Glutamatergic neuron (in vitro differentiated cells): ENCODE measurements at regions not wholly inside any gene's neighbourhood (a gene's known extent, or its start where the extent isn't known, plus 50 kb on each side); places are given as distances from the start of the nearest gene placed in this dataset.

ENCODE experiments used
- DNase-seq: peaks from one replicate; pipeline ENCODE4 v3.0.0; 2022
- H3K27ac Mint-ChIP-seq: one replicate; pipeline ENCODE4 v1.8.0; 2020; ENCODE audit warnings: mild to moderate bottlenecking, mixed read lengths, inconsistent platforms; ENCODE audit not compliant: unreplicated experiment
- H3K27me3 Mint-ChIP-seq: one replicate; pipeline ENCODE4 v1.8.0; 2020; ENCODE audit warnings: mild to moderate bottlenecking, moderate library complexity, mixed read lengths, inconsistent platforms; ENCODE audit not compliant: unreplicated experiment
- H3K36me3 Mint-ChIP-seq: one replicate; pipeline ENCODE4 v1.8.0; 2020; ENCODE audit warnings: mild to moderate bottlenecking, mixed read lengths, inconsistent platforms; ENCODE audit not compliant: unreplicated experiment
- H3K4me1 Mint-ChIP-seq: one replicate; pipeline ENCODE4 v1.8.0; 2020; ENCODE audit warnings: mild to moderate bottlenecking, low read depth, mixed read lengths, inconsistent platforms; ENCODE audit not compliant: unreplicated experiment
- H3K4me3 Mint-ChIP-seq: one replicate; pipeline ENCODE4 v1.8.0; 2020; ENCODE audit warnings: mild to moderate bottlenecking, mixed read lengths, inconsistent platforms; ENCODE audit not compliant: unreplicated experiment
- H3K9me3 Mint-ChIP-seq: one replicate; pipeline ENCODE4 v1.8.0; 2020; ENCODE audit warnings: mild to moderate bottlenecking, moderate library complexity, mixed read lengths, inconsistent platforms; ENCODE audit not compliant: unreplicated experiment
- TF ChIP-seq, protein P1 (sequence below): fragments of 200-600 bp; sonication (generic); IDR thresholded peaks from one replicate; pipeline ENCODE4 v1.5.0; 2021; ENCODE audit not compliant: partially characterized antibody, unreplicated experiment

DNA sequence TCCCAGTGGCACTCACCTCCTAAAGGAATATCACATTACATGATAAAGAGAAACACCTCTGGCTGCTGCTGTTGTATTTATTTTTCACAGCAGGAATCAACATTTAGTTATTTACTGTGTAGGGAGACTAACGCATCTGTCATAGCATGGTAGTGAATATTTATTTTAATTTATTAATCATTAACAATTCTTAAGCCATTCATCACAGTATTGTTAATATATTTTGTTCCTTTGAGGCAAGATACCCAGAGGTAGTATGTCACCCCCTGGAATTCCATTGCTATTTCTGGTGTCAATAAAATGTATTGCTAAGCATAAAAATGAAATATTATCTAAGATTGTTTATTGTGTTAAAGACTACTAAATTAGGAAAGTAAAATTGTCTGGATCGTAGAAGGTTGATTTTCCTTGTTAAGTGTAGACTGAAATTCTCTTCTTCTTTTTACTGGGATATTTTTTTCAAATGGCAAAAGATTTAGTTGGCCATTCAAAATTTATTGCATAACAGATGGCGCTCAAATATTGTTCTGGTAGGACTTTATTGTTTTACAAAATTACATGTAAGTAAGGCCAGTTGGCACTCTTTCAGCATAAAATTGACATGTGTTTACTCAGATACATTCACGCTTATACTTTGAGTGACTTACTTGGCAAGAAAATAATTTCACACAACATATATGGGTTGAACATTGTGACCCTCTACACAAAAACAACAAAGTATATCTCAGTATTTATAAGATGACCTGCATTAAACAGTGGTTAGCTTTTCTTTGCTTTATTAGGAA lies 1358.7 kb upstream of the SORCS1 start:
- H3K36me3 Mint-ChIP-seq, result peaks cover 5% of the 10 kb centered on the region
- no peaks in the 10 kb centered on the region for H3K4me1 Mint-ChIP-seq
- no peak overlapping the region for H3K4me3 Mint-ChIP-seq
- peaks cover 2% of the 10 kb centered on the region for H3K27me3 Mint-ChIP-seq
- TF ChIP-seq, protein P1, sequence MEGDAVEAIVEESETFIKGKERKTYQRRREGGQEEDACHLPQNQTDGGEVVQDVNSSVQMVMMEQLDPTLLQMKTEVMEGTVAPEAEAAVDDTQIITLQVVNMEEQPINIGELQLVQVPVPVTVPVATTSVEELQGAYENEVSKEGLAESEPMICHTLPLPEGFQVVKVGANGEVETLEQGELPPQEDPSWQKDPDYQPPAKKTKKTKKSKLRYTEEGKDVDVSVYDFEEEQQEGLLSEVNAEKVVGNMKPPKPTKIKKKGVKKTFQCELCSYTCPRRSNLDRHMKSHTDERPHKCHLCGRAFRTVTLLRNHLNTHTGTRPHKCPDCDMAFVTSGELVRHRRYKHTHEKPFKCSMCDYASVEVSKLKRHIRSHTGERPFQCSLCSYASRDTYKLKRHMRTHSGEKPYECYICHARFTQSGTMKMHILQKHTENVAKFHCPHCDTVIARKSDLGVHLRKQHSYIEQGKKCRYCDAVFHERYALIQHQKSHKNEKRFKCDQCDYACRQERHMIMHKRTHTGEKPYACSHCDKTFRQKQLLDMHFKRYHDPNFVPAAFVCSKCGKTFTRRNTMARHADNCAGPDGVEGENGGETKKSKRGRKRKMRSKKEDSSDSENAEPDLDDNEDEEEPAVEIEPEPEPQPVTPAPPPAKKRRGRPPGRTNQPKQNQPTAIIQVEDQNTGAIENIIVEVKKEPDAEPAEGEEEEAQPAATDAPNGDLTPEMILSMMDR, result no peak
- DNase-seq, result no peak
- no peak overlapping the region for H3K27ac Mint-ChIP-seq
- no peaks in the 10 kb centered on the region for H3K9me3 Mint-ChIP-seq

DNA sequence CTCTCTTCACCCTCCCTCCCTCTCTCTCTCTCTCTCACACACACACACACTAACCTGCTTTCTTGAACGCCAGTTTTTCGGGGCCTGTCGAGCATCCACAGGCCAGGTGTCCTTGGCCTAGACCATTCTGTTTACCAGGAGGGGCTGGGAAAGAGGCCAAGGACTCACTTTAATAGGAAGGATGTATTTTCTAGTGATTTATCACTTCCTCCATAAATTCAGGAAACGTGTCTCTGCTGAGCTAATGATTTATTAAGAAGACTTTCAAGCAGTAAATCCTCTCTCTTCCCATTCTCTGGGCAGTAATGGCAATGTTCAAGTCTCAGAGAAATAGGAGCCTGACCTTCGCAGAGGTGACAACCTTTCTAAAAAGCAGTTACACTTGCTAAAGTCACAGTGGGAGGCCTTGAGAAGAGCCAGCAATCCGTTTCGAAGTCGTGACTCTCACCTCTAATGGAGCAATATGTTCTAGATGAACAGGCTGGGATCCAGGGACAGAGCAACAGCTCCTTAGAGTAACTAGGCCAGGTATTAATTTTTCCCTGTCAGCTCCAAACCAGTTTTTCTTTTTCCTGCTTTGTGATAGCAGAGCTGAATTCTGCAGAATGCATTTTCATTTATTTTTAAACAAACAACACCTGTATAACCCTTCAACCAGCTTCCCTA lies 1357.5 kb upstream of the SORCS1 start:
- no peak for DNase-seq
- TF ChIP-seq, protein P1, result no peak
- peaks cover 6% of the 10 kb centered on the region for H3K36me3 Mint-ChIP-seq
- H3K27ac Mint-ChIP-seq, result no peak overlapping the region
- no peaks in the 10 kb centered on the region for H3K9me3 Mint-ChIP-seq
- no peak overlapping the region for H3K4me3 Mint-ChIP-seq
- H3K27me3 Mint-ChIP-seq, result peaks cover 2% of the 10 kb centered on the region
- H3K4me1 Mint-ChIP-seq, result no peaks in the 10 kb centered on the region

DNA sequence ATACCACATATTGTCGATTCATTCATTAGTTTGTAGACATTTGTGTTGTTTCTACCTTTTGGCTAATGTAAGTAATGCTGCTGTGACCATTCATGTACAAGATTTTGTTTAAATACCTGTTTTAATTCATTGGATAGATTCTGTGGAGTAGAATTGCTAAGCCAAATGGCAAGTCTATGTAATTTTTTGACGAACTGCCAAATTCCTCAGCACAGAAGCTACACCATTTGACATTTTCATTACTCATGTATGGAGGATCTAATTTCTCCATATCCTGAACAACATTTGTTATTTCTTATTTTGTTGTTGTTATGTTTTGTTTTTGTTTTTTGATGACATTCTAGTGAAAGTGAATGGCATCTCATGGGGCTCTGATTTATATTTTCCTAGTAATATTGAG lies 1351.3 kb upstream of the SORCS1 start:
- H3K27me3 Mint-ChIP-seq, result peaks cover 2% of the 10 kb centered on the region
- H3K27ac Mint-ChIP-seq, result no peak overlapping the region
- H3K36me3 Mint-ChIP-seq, result peaks cover 6% of the 10 kb centered on the region
- H3K4me1 Mint-ChIP-seq, result no peaks in the 10 kb centered on the region
- TF ChIP-seq, protein P1, result no peak
- no peak overlapping the region for H3K4me3 Mint-ChIP-seq
- H3K9me3 Mint-ChIP-seq, result no peaks in the 10 kb centered on the region
- no peak for DNase-seq

DNA sequence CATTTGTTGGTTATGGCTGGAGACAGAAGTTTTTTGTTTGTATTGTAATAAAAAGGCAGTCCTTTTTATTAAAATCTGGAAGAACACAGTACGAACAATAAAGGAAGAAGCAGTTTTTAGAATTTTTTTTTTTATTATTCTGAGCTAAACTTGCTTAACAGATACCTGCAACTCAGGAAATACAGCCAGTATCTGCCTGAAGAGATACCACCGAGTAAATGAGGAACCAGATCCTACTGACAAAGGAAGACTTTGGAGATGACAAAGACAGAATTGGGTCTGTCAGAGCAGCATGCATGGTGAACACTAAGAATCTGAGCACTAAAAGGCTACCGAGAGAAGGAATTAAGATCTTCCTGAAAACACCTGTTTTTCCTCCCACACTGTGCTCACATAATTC lies 1335.9 kb upstream of the SORCS1 start:
- no peaks in the 10 kb centered on the region for H3K9me3 Mint-ChIP-seq
- DNase-seq, result no peak
- H3K36me3 Mint-ChIP-seq, result no peaks in the 10 kb centered on the region
- no peaks in the 10 kb centered on the region for H3K4me1 Mint-ChIP-seq
- no peak overlapping the region for H3K27ac Mint-ChIP-seq
- TF ChIP-seq, protein P1, result no peak
- H3K27me3 Mint-ChIP-seq, result peaks cover 2% of the 10 kb centered on the region
- no peak overlapping the region for H3K4me3 Mint-ChIP-seq

DNA sequence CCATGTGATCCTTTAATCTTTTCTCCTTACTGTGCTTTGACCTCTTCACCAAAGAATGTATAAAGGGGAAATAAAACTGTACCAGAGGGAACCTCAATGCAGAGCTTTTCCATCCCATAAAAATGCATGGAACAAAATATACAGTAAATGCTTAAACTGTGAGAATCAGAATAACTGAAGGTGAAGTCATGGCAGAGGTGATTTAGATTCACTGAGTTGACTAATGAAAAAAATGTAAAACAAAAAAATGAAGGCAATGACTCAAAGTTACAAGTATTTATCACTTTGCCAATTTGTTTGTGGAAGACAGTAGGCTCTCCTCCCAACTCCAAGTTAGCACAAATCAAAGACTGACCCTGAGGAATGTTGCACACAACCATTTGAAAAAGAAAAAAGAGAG lies 1331.6 kb upstream of the SORCS1 start:
- H3K27ac Mint-ChIP-seq, result no peak overlapping the region
- H3K9me3 Mint-ChIP-seq, result no peaks in the 10 kb centered on the region
- H3K36me3 Mint-ChIP-seq, result no peaks in the 10 kb centered on the region
- no peak overlapping the region for H3K4me3 Mint-ChIP-seq
- peaks cover 2% of the 10 kb centered on the region for H3K27me3 Mint-ChIP-seq
- TF ChIP-seq, protein P1, result no peak
- DNase-seq, result no peak
- no peaks in the 10 kb centered on the region for H3K4me1 Mint-ChIP-seq
